ENCODE measurements at regions not wholly inside any gene's neighbourhood (a gene's known extent, or its start where the extent isn't known, plus 50 kb on each side); places are given as distances from the start of the nearest gene placed in this dataset.

GRCh38 chr4:183772361-183772760 lies 113.3 kb downstream of the TRAPPC11 start (continued):
- TF ChIP-seq, protein P1, sequence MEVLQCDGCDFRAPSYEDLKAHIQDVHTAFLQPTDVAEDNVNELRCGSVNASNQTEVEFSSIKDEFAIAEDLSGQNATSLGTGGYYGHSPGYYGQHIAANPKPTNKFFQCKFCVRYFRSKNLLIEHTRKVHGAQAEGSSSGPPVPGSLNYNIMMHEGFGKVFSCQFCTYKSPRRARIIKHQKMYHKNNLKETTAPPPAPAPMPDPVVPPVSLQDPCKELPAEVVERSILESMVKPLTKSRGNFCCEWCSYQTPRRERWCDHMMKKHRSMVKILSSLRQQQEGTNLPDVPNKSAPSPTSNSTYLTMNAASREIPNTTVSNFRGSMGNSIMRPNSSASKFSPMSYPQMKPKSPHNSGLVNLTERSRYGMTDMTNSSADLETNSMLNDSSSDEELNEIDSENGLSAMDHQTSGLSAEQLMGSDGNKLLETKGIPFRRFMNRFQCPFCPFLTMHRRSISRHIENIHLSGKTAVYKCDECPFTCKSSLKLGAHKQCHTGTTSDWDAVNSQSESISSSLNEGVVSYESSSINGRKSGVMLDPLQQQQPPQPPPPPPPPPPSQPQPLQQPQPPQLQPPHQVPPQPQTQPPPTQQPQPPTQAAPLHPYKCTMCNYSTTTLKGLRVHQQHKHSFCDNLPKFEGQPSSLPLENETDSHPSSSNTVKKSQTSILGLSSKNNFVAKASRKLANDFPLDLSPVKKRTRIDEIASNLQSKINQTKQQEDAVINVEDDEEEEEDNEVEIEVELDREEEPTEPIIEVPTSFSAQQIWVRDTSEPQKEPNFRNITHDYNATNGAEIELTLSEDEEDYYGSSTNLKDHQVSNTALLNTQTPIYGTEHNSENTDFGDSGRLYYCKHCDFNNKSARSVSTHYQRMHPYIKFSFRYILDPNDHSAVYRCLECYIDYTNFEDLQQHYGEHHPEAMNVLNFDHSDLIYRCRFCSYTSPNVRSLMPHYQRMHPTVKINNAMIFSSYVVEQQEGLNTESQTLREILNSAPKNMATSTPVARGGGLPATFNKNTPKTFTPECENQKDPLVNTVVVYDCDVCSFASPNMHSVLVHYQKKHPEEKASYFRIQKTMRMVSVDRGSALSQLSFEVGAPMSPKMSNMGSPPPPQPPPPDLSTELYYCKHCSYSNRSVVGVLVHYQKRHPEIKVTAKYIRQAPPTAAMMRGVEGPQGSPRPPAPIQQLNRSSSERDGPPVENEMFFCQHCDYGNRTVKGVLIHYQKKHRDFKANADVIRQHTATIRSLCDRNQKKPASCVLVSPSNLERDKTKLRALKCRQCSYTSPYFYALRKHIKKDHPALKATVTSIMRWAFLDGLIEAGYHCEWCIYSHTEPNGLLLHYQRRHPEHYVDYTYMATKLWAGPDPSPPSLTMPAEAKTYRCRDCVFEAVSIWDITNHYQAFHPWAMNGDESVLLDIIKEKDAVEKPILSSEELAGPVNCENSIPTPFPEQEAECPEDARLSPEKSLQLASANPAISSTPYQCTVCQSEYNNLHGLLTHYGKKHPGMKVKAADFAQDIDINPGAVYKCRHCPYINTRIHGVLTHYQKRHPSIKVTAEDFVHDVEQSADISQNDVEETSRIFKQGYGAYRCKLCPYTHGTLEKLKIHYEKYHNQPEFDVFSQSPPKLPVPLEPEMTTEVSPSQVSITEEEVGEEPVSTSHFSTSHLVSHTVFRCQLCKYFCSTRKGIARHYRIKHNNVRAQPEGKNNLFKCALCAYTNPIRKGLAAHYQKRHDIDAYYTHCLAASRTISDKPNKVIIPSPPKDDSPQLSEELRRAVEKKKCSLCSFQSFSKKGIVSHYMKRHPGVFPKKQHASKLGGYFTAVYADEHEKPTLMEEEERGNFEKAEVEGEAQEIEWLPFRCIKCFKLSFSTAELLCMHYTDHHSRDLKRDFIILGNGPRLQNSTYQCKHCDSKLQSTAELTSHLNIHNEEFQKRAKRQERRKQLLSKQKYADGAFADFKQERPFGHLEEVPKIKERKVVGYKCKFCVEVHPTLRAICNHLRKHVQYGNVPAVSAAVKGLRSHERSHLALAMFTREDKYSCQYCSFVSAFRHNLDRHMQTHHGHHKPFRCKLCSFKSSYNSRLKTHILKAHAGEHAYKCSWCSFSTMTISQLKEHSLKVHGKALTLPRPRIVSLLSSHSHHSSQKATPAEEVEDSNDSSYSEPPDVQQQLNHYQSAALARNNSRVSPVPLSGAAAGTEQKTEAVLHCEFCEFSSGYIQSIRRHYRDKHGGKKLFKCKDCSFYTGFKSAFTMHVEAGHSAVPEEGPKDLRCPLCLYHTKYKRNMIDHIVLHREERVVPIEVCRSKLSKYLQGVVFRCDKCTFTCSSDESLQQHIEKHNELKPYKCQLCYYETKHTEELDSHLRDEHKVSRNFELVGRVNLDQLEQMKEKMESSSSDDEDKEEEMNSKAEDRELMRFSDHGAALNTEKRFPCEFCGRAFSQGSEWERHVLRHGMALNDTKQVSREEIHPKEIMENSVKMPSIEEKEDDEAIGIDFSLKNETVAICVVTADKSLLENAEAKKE (CRISPR knock-in tag; IDR thresholded peaks at IDR 0.05): no peak
- TF ChIP-seq JUNB (IDR thresholded peaks at IDR 0.05; ENCODE audit: unreplicated experiment) (no peak), CREB1 (CRISPR knock-in tag; IDR thresholded peaks at IDR 0.05; ENCODE audit: low read depth) (no peak)

DNA sequence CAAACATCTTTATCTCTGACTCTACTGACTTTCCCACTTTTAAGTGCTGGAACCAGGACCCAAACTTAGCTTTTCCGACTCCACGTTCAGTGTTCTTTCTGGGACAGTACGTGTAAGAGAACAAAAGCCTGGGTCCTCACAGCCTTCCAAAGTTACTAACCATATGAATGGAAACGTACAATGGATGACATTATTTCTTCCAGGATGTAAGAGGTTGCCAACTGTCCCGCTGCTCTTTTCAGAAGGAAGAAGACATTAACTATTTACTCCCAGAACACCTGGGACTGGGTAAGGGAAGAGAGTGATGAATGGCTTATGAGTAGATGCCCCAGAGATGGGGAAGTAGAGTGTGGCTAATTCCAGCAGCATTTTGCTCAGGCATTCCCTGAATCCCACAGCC lies 114.7 kb downstream of the TRAPPC11 start:
- peaks cover 12% of the 10 kb centered on the region for H3K4me1 Mint-ChIP-seq
- peak overlapping the region; percentile 72 for H3K27ac Mint-ChIP-seq
- H3K36me3 Mint-ChIP-seq (ENCODE audit: low read depth): peaks cover 13% of the 10 kb centered on the region
- H3K4me3 ChIP-seq: no peak overlapping the region
- no peaks in the 10 kb centered on the region for H4K20me1 ChIP-seq (replicated peaks; ENCODE audit: insufficient read depth)
- no peaks in the 10 kb centered on the region; the same call in 1 of the 2 replicates for H3K4me1 ChIP-seq (ENCODE audit: insufficient read depth)
- H3K4me2 ChIP-seq: 0 out of 2 replicates have a peak overlapping the region, but pooled peaks have one; percentile 15
- no peaks in the 10 kb centered on the region for H3K27me3 ChIP-seq (ENCODE audit: insufficient read depth)
- H3K9me2 ChIP-seq (ENCODE audit: insufficient read depth): no peaks in the 10 kb centered on the region; the same call in none of the 2 replicates
- H2AFZ ChIP-seq: peak overlapping the region; percentile 1; the same call in 1 of the 2 replicates
- peak overlapping the region; percentile 22; the same call in 1 of the 3 replicates for H3K4me3 Mint-ChIP-seq
- peak; percentile 94 for ATAC-seq
- peaks cover 17% of the 10 kb centered on the region for H3K9me3 Mint-ChIP-seq
- DNase-seq (ENCODE audit: low spot score): peak; percentile 63
- no peaks in the 10 kb centered on the region for H3K79me2 ChIP-seq (replicated peaks; ENCODE audit: insufficient read depth)
- no peaks in the 10 kb centered on the region for H3K36me3 ChIP-seq (ENCODE audit: insufficient read depth)
- no peaks in the 10 kb centered on the region for H3F3A ChIP-seq (replicated peaks; ENCODE audit: low read depth)
- H3K27ac ChIP-seq (ENCODE audit: low read depth): no peak overlapping the region
- peaks cover 7% of the 10 kb centered on the region for H3K27me3 Mint-ChIP-seq (ENCODE audit: insufficient read depth, low read depth, poor library complexity)
- TF ChIP-seq POLR2AphosphoS5 (IDR thresholded peaks at IDR 0.05; ENCODE audit: low read depth) (no peak), REST (IDR thresholded peaks at IDR 0.05; ENCODE audit: unreplicated experiment) (no peak), ZNF331 (CRISPR knock-in tag; IDR thresholded peaks at IDR 0.05; ENCODE audit: low read depth) (no peak), JUNB (IDR thresholded peaks at IDR 0.05; ENCODE audit: unreplicated experiment) (no peak), STAT1 (IDR thresholded peaks at IDR 0.05; ENCODE audit: unreplicated experiment) (no peak), NANOG (IDR thresholded peaks at IDR 0.05; ENCODE audit: borderline replicate concordance) (no peak), EZH2phosphoT487 (IDR thresholded peaks at IDR 0.05; ENCODE audit: unreplicated experiment) (no peak), CREB1 (CRISPR knock-in tag; IDR thresholded peaks at IDR 0.05; ENCODE audit: low read depth) (no peak), EZH2 (IDR thresholded peaks at IDR 0.05; ENCODE audit: low read depth, unreplicated experiment) (no peak)
- TF ChIP-seq, protein P2, sequence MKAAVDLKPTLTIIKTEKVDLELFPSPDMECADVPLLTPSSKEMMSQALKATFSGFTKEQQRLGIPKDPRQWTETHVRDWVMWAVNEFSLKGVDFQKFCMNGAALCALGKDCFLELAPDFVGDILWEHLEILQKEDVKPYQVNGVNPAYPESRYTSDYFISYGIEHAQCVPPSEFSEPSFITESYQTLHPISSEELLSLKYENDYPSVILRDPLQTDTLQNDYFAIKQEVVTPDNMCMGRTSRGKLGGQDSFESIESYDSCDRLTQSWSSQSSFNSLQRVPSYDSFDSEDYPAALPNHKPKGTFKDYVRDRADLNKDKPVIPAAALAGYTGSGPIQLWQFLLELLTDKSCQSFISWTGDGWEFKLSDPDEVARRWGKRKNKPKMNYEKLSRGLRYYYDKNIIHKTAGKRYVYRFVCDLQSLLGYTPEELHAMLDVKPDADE (IDR thresholded peaks at IDR 0.05): no peak
